ENCODE measurements at regions not wholly inside any gene's neighbourhood (a gene's known extent, or its start where the extent isn't known, plus 50 kb on each side); places are given as distances from the start of the nearest gene placed in this dataset.

DNA sequence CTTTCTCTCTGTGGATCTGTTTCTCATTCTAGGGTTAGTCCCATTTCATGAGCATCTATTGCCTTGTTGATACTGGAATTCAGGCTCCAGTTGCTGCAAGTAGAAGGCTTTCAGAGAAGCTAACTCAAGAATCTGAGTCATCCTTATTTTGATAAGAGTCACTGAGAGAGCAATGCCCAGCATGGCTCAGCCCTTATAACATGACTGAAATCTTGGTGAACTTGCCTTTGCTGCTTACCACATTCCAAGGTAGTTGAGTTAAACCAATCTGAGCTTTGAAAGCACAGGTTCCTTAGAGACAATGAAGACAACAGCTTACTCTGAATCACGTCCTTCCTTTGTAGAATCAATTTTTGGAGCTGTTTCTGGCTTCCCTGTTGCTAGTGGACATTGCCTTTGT is 53.6 kb upstream of the CHCHD3 start:
- no peaks in the 10 kb centered on the region for H3K4me1 ChIP-seq (replicated peaks in 1 of 2; ENCODE audit: control insufficient read depth in 2 of 2, insufficient read depth in 2 of 2, low read length in 2 of 2)
- no TSS peak for BruUV-seq (replicated peaks)
- intact Hi-C loops (cut with micrococcal nuclease): no loop called here
- 0 out of 2 replicates have a peak, but pooled peaks cover 2% of the 10 kb centered on the region for H3K9me3 ChIP-seq (replicated peaks; ENCODE audit: control insufficient read depth, insufficient read depth, low read depth, low read length)
- FAIRE-seq: no peak
- ChIA-PET POLR2A (interaction anchor here (0.5 to 1.3 kb wide), 6 partner anchors 8 to 1133 kb away, joined by 3 to 5 read pairs (median 3); no protein-coding TSS in a partner anchor), CTCF (ENCODE audit: low intra/inter-chr PET ratio) (interaction anchor here (0.6 kb wide), 1 partner anchor 77 kb away, joined by 3 read pairs; no protein-coding TSS in a partner anchor)
- H3K36me3 ChIP-seq (ENCODE audit: control insufficient read depth, insufficient read depth, low read length): no peaks in the 10 kb centered on the region
- H3K4me2 ChIP-seq (ENCODE audit: insufficient read depth, low read length): no peak overlapping the region
- peaks cover 16 to 40% of the 10 kb centered on the region in 2 experiments; a peak in 4 of 5 replicates for H3K27me3 ChIP-seq (ENCODE audit: control insufficient read depth in 2 of 2, insufficient read depth in 2 of 2, low read length in 2 of 2)
- no peak for ATAC-seq
- no peak for DNase-seq (ENCODE audit: extremely low read depth in 1 of 4, low spot score in 3 of 4)
- in situ Hi-C loops (cut with MboI): no loop called here
- no peak overlapping the region for H3K9ac ChIP-seq (ENCODE audit: insufficient read depth in 1 of 2, low read depth in 2 of 2, low read length in 2 of 2)
- WGBS (ENCODE audit: insufficient coverage, low coverage, missing lambda C conversion rate): 4% methylated on average over 1 of the region's 1 CpG
- peaks cover 3% of the 10 kb centered on the region for H3K9me1 ChIP-seq (ENCODE audit: control insufficient read depth, insufficient read depth, low read length)
- H3K4me3 ChIP-seq: no peak overlapping the region
- no peak overlapping the region for H2AFZ ChIP-seq (ENCODE audit: low read depth, low read length)
- peaks cover 8% of the 10 kb centered on the region for H4K20me1 ChIP-seq (replicated peaks; ENCODE audit: control insufficient read depth, insufficient read depth, low read length)
- no peak overlapping the region for H3K27ac ChIP-seq (ENCODE audit: extremely low read depth, low read depth, low read length)
- H3K79me2 ChIP-seq (ENCODE audit: control insufficient read depth, insufficient read depth, low read length): no peaks in the 10 kb centered on the region
- TF ChIP-seq, protein P1, sequence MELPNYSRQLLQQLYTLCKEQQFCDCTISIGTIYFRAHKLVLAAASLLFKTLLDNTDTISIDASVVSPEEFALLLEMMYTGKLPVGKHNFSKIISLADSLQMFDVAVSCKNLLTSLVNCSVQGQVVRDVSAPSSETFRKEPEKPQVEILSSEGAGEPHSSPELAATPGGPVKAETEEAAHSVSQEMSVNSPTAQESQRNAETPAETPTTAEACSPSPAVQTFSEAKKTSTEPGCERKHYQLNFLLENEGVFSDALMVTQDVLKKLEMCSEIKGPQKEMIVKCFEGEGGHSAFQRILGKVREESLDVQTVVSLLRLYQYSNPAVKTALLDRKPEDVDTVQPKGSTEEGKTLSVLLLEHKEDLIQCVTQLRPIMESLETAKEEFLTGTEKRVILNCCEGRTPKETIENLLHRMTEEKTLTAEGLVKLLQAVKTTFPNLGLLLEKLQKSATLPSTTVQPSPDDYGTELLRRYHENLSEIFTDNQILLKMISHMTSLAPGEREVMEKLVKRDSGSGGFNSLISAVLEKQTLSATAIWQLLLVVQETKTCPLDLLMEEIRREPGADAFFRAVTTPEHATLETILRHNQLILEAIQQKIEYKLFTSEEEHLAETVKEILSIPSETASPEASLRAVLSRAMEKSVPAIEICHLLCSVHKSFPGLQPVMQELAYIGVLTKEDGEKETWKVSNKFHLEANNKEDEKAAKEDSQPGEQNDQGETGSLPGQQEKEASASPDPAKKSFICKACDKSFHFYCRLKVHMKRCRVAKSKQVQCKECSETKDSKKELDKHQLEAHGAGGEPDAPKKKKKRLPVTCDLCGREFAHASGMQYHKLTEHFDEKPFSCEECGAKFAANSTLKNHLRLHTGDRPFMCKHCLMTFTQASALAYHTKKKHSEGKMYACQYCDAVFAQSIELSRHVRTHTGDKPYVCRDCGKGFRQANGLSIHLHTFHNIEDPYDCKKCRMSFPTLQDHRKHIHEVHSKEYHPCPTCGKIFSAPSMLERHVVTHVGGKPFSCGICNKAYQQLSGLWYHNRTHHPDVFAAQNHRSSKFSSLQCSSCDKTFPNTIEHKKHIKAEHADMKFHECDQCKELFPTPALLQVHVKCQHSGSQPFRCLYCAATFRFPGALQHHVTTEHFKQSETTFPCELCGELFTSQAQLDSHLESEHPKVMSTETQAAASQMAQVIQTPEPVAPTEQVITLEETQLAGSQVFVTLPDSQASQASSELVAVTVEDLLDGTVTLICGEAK (IDR thresholded peaks at IDR 0.05): no peak
- TF ChIP-seq, protein P1 (CRISPR knock-in tag; IDR thresholded peaks at IDR 0.05): no peak
- TF ChIP-seq FOSL1 (tag; conservative IDR thresholded peaks at IDR 0.05) (peak; percentile 17; the same call in 1 of the 2 replicates), FOXK1 (CRISPR knock-in tag; IDR thresholded peaks at IDR 0.05; ENCODE audit: borderline replicate concordance) (no peak), LEF1 (IDR thresholded peaks at IDR 0.05) (no peak)
